CD4-positive, alpha-beta T cell (primary cell): ENCODE measurements at regions not wholly inside any gene's neighbourhood (a gene's known extent, or its start where the extent isn't known, plus 50 kb on each side); places are given as distances from the start of the nearest gene placed in this dataset.

Experiments
- ATAC-seq: fragments of 200-7000 bp; cut with Tn5 transposase; one replicate; pipeline ENCODE4 v1.10.0; 2022; ENCODE audit warnings: mild to moderate bottlenecking; ENCODE audit not compliant: poor library complexity
- CTCF ChIA-PET: fragments of 350-600 bp; sonication (Branson Sonifier 250); formaldehyde crosslinking; loops from one replicate; lab custom pipeline; 2021; ENCODE audit warnings: antibody characterized with exemption, inconsistent platforms; lab: Charles Lee
- POLR2A ChIA-PET: fragments of 350-600 bp; sonication (Branson Sonifier 250); formaldehyde crosslinking; loops from one replicate; lab custom pipeline; 2021; ENCODE audit warnings: antibody characterized with exemption, inconsistent platforms; lab: Charles Lee
- DNase-seq, 14 experiments: peaks; one replicate each; pipeline ENCODE4 v3.0.0-alpha.2; 2013 to 2020; ENCODE audit warnings: mixed read lengths in 2 of 14
- H3K27ac ChIP-seq, 2 donors: one replicate each; pipeline versions ENCODE4 v1.5.1 to v1.7.0; 2013; ENCODE audit warnings: low read length in 2 of 2, low read depth in 1 of 2, mild to moderate bottlenecking in 1 of 2
- H3K27me3 ChIP-seq, 2 experiments: 1 replicate in 1 of 2; 2 replicates in 1 of 2; pipeline versions ENCODE4 v1.6.1 to v1.7.0; 2013; ENCODE audit warnings: low read length in 2 of 2, control low read depth in 1 of 2, mild to moderate bottlenecking in 1 of 2, moderate library complexity in 1 of 2; ENCODE audit not compliant: insufficient read depth in 2 of 2, control insufficient read depth in 1 of 2
- H3K36me3 ChIP-seq: one replicate; pipeline ENCODE4 v1.6.1; 2013; ENCODE audit warnings: low read length, control low read depth; ENCODE audit not compliant: insufficient read depth
- H3K4me1 ChIP-seq: one replicate; pipeline ENCODE4 v1.6.1; 2013; ENCODE audit warnings: low read length, control low read depth; ENCODE audit not compliant: insufficient read depth
- H3K4me3 ChIP-seq: one replicate; pipeline ENCODE4 v1.5.1; 2013; ENCODE audit warnings: mild to moderate bottlenecking, low read length, moderate library complexity
- H3K9me3 ChIP-seq, 2 experiments: 1 replicate in 1 of 2; 2 replicates in 1 of 2; pipeline versions ENCODE4 v1.6.1 to v1.7.0; 2013; ENCODE audit warnings: low read length in 2 of 2, mild to moderate bottlenecking in 2 of 2, control low read depth in 1 of 2, moderate library complexity in 1 of 2; ENCODE audit not compliant: control insufficient read depth in 1 of 2, insufficient read depth in 1 of 2
- H3K27ac Mint-ChIP-seq: one replicate; pipeline ENCODE4 v1.8.0; 2020; ENCODE audit warnings: mixed read lengths
- H3K27me3 Mint-ChIP-seq: one replicate; pipeline ENCODE4 v1.8.0; 2021; ENCODE audit warnings: mixed read lengths
- H3K36me3 Mint-ChIP-seq: one replicate; pipeline ENCODE4 v1.8.0; 2021; ENCODE audit warnings: low read depth, mixed read lengths
- H3K4me1 Mint-ChIP-seq: one replicate; pipeline ENCODE4 v1.8.0; 2021; ENCODE audit warnings: low read depth, mixed read lengths
- H3K4me3 Mint-ChIP-seq: one replicate; pipeline ENCODE4 v1.8.0; 2020; ENCODE audit warnings: mild to moderate bottlenecking, mixed read lengths
- H3K9me3 Mint-ChIP-seq: one replicate; pipeline ENCODE4 v1.8.0; 2020; ENCODE audit warnings: mixed read lengths
- intact Hi-C, 2 experiments: fragments of 100-400 bp; cut with DNase I in 1 of 2; cut with micrococcal nuclease in 1 of 2; formaldehyde crosslinking; loops; one replicate each; pipeline versions ENCODE4 v1.15.1 to v1.9.0; 2023 to 2025; cut with DNase I, micrococcal nuclease
- TF ChIP-seq, protein P1 (sequence below): fragments of 200-600 bp; IDR thresholded peaks from one replicate; pipeline ENCODE4 v1.8.0; 2022; ENCODE audit warnings: antibody characterized with exemption, mild to moderate bottlenecking

DNA sequence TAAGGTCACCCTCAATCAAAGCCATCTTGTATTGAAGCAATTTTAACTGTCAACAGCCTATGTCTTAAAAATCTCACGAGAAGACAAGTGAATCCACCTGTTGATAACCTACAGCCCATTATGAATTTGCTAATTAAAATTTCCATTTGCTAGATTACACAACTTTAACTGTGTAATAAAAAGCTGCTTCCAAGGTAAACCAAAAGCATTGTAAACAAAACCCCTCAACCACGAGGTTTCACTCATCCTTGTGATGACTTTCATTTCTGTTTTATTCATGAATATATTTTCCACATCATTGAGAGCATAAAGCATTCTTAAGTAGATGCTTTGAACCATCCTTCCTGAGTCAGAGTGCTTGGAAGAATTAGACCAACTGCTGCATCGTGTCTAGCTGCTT lies 217.5 kb upstream of the GYPA start:
- Mint-ChIP-seq H3K27me3 (peaks cover 18% of the 10 kb centered on the region), H3K36me3 (no peaks in the 10 kb centered on the region), H3K27ac (no peak overlapping the region), H3K9me3 (no peaks in the 10 kb centered on the region), H3K4me1 (no peaks in the 10 kb centered on the region), H3K4me3 (no peak overlapping the region)
- DNase-seq (no peak), ATAC-seq (no peak)
- TF ChIP-seq, protein P1, sequence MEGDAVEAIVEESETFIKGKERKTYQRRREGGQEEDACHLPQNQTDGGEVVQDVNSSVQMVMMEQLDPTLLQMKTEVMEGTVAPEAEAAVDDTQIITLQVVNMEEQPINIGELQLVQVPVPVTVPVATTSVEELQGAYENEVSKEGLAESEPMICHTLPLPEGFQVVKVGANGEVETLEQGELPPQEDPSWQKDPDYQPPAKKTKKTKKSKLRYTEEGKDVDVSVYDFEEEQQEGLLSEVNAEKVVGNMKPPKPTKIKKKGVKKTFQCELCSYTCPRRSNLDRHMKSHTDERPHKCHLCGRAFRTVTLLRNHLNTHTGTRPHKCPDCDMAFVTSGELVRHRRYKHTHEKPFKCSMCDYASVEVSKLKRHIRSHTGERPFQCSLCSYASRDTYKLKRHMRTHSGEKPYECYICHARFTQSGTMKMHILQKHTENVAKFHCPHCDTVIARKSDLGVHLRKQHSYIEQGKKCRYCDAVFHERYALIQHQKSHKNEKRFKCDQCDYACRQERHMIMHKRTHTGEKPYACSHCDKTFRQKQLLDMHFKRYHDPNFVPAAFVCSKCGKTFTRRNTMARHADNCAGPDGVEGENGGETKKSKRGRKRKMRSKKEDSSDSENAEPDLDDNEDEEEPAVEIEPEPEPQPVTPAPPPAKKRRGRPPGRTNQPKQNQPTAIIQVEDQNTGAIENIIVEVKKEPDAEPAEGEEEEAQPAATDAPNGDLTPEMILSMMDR, result no peak
- Histone ChIP-seq H3K27ac (no peak overlapping the region), H3K36me3 (no peaks in the 10 kb centered on the region), H3K27me3 (peaks cover 0 to 3% of the 10 kb centered on the region in 2 experiments), H3K9me3 (no peaks in the 10 kb centered on the region), H3K4me1 (no peaks in the 10 kb centered on the region), H3K4me3 (no peak overlapping the region)
- POLR2A ChIA-PET, result no interaction called here
- CTCF ChIA-PET, result no interaction called here
- intact Hi-C loops, result no loop called here

DNA sequence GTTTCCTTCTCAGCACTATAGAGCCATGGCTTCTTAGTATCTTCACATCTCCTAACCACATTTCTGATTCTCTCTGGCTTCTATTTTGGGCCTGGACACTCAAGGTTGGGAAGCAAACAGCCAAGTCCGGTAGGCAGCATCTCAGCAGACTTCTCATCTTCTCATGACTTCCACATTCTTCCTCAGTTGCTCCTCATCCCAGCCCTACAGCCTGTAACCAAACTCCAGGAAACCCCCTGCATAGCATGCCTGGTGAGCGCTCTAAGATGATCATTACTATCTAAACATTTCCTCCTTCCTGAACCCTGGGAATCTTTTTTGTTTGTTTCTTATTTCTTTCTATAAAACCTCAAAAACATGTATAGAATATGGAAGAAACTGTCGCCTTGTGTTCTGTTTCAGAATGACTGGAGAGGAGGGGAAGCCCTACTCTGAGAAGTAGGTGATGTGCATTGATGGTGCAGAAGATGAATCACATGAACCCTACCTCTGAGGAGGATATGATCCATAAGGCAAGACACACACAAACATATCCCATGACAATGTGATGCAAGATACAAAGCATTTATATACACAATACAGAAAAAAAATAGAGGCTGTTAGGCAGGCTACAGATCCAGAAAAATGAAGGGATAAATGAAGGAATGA lies 219.8 kb upstream of the GYPA start:
- H3K36me3 ChIP-seq, result no peaks in the 10 kb centered on the region
- Mint-ChIP-seq H3K4me1 (no peaks in the 10 kb centered on the region), H3K4me3 (no peak overlapping the region), H3K27ac (no peak overlapping the region), H3K27me3 (peaks cover 11% of the 10 kb centered on the region), H3K9me3 (no peaks in the 10 kb centered on the region), H3K36me3 (no peaks in the 10 kb centered on the region)
- ChIA-PET CTCF (no interaction called here), POLR2A (no interaction called here)
- H3K27ac ChIP-seq, result no peak overlapping the region
- DNase-seq (no peak), ATAC-seq (no peak)
- H3K4me3 ChIP-seq, result no peak overlapping the region
- no peaks in the 10 kb centered on the region for H3K4me1 ChIP-seq
- H3K9me3 ChIP-seq, result no peaks in the 10 kb centered on the region
- TF ChIP-seq, protein P1, result no peak
- H3K27me3 ChIP-seq, result no peaks in the 10 kb centered on the region
- intact Hi-C loops, result no loop called here

DNA sequence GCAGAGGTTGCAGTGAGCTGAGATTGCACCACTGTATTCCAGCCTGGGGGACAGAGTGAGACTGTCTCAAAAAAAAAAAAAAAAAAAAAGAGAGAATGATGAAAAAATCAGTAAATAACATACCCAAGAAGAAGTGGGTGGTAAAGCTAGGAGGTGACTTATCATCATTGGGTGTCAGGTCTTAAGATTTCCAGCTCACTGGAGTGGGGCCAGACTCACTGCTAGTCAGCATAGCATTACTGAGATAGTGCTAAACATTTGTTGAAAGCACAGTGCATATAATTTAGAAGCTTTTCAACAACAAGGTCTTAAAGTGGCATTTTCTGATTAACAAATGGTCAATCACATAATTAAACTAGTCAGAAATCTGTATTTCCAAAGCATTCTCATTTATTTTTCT lies 221.8 kb upstream of the GYPA start:
- H3K4me1 ChIP-seq, result no peaks in the 10 kb centered on the region
- H3K27me3 ChIP-seq, result no peaks in the 10 kb centered on the region
- Mint-ChIP-seq H3K9me3 (no peaks in the 10 kb centered on the region), H3K4me3 (no peak overlapping the region), H3K27ac (no peak overlapping the region), H3K36me3 (no peaks in the 10 kb centered on the region), H3K27me3 (peaks cover 3% of the 10 kb centered on the region), H3K4me1 (no peaks in the 10 kb centered on the region)
- ATAC-seq (no peak), DNase-seq (no peak)
- TF ChIP-seq, protein P1, result no peak
- H3K4me3 ChIP-seq, result no peak overlapping the region
- ChIA-PET POLR2A (no interaction called here), CTCF (no interaction called here)
- H3K27ac ChIP-seq, result no peak overlapping the region
- H3K36me3 ChIP-seq, result no peaks in the 10 kb centered on the region
- H3K9me3 ChIP-seq, result no peaks in the 10 kb centered on the region
- intact Hi-C loops, result no loop called here
